AG04450 (cell line): ENCODE measurements at regions not wholly inside any gene's neighbourhood (a gene's known extent, or its start where the extent isn't known, plus 50 kb on each side); places are given as distances from the start of the nearest gene placed in this dataset.

Source experiments
- CTCF ChIA-PET: fragments of 300-600, 350-600 bp; formaldehyde crosslinking; extraction: SDS; loops from one replicate; lab custom pipeline; 2022; ENCODE audit warnings: antibody characterized with exemption, inconsistent platforms; lab: Charles Lee
- POLR2A ChIA-PET: fragments of 350-600 bp; formaldehyde crosslinking; extraction: SDS; loops from one replicate; lab custom pipeline; 2021; ENCODE audit warnings: antibody characterized with exemption, inconsistent platforms; lab: Yijun Ruan, JAX
- DNase-seq: peaks from one replicate; pipeline ENCODE4 v3.0.0-alpha.2; 2011; ENCODE audit warnings: low read depth, low spot score
- H3K27ac ChIP-seq: one replicate; pipeline ENCODE4 v1.5.1; 2012; ENCODE audit warnings: low read depth, low read length, control low read depth
- H3K27me3 ChIP-seq: one replicate; pipeline ENCODE4 v1.6.0; 2012; ENCODE audit warnings: low read length; ENCODE audit not compliant: control insufficient read depth, insufficient read depth
- H3K4me3 ChIP-seq: 2 replicates; pipeline ENCODE4 v1.5.1; 2011; ENCODE audit warnings: mild to moderate bottlenecking, low read depth, low read length, control low read depth
- H3K9me3 ChIP-seq: 2 replicates; pipeline ENCODE4 v1.5.1; 2012; ENCODE audit warnings: low read length; ENCODE audit not compliant: control insufficient read depth, insufficient read depth
- TF ChIP-seq, protein P1 (sequence below): IDR thresholded peaks from 2 replicates; pipeline ENCODE4 v1.5.1; 2011; ENCODE audit warnings: low read depth, low read length, control low read depth, inconsistent platforms

DNA sequence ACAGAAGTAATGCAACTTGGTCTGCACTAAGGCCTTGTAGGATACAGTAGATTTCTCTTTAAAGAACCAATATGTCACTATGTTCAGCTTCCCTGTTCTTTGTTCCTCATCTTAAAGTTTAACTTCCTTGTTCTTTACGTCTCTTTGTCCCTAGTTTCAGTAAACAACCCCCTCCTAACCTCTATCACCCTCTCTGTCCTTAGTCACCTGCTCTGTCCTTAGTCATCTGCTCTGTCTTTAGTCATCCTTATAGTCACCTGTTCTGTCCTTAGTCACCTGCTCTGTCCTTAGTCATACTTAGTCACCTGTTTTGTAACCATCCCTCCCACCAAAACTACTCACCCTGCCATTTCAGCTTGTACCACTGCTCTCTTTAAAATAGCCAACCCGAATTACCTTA, 144.6 kb upstream of the TMEM106B start:
- no peak for DNase-seq
- Histone ChIP-seq H3K9me3 (no peaks in the 10 kb centered on the region), H3K27me3 (no peaks in the 10 kb centered on the region), H3K4me3 (no peak overlapping the region), H3K27ac (no peak overlapping the region)
- CTCF ChIA-PET = interaction anchor here (1.0 to 3.8 kb wide), 3 partner anchors 163 to 258 kb away, joined by 3 to 26 read pairs (median 4); no protein-coding TSS in a partner anchor
- TF ChIP-seq, protein P1, sequence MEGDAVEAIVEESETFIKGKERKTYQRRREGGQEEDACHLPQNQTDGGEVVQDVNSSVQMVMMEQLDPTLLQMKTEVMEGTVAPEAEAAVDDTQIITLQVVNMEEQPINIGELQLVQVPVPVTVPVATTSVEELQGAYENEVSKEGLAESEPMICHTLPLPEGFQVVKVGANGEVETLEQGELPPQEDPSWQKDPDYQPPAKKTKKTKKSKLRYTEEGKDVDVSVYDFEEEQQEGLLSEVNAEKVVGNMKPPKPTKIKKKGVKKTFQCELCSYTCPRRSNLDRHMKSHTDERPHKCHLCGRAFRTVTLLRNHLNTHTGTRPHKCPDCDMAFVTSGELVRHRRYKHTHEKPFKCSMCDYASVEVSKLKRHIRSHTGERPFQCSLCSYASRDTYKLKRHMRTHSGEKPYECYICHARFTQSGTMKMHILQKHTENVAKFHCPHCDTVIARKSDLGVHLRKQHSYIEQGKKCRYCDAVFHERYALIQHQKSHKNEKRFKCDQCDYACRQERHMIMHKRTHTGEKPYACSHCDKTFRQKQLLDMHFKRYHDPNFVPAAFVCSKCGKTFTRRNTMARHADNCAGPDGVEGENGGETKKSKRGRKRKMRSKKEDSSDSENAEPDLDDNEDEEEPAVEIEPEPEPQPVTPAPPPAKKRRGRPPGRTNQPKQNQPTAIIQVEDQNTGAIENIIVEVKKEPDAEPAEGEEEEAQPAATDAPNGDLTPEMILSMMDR = no peak
- POLR2A ChIA-PET = no interaction called here

DNA sequence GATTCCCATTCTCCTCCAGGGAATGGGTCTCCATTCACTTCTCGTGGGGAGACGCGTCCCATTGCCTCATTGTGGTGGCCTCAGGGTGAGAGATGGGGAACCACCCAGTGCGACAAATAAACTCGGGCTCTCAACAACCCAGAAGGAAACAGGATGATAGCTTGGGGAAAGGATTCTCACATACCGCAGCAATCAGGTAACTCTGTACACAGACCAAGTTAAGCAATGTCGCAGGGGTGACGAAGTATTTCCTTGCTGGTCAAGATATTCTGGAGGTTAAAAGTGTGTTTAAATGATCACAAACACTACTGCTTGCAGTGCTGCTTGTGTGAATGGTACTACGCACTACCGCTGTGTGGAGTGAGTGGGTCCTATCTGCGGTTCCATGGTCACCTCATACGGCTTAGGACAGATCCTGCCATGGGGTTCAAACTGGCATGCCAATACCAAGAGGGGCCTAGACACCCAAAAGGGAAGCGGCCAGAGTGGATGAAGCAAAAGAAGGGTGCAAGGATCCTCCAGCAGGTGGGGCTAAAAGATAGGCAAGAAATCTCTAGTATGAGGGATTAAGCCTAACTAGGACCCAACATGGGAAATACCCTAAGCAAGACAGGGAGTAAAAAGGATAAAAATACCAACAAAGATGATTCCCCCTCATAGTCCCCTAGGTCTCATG, 143.8 kb upstream of the TMEM106B start:
- DNase-seq = peak; percentile 46
- H3K27me3 ChIP-seq = no peaks in the 10 kb centered on the region
- TF ChIP-seq, protein P1 = peak; percentile 91
- H3K9me3 ChIP-seq = no peaks in the 10 kb centered on the region
- no peak overlapping the region for H3K27ac ChIP-seq
- CTCF ChIA-PET = interaction anchor here (1.1 to 3.8 kb wide), 5 partner anchors 11 to 257 kb away, joined by 3 to 26 read pairs (median 3); no protein-coding TSS in a partner anchor
- no peak overlapping the region for H3K4me3 ChIP-seq
- POLR2A ChIA-PET = no interaction called here

DNA sequence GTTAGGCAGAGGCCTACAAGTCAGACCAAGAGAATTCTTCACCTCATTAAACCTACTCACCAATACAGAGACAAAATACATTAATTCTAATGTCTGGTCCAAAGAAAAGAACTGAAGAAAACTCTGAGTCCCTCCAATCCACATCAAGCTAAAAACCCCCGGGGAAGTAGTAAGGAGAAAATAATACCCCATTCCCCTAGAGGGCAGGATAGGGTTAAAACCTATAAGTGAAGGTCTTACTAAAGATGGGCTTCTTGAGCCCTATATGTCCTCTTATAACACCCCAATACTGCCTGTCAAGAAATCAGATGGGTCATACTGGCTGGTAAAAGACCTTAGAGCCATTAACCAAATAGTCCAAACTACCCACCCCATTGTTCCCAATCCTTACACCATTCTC, 141.3 kb upstream of the TMEM106B start:
- ChIA-PET POLR2A (no interaction called here), CTCF (interaction anchor here (0.9 to 3.1 kb wide), 3 partner anchors 175 to 420 kb away, joined by 3 to 24 read pairs (median 3); no protein-coding TSS in a partner anchor)
- Histone ChIP-seq H3K9me3 (no peaks in the 10 kb centered on the region), H3K27me3 (no peaks in the 10 kb centered on the region), H3K4me3 (no peak overlapping the region), H3K27ac (no peak overlapping the region)
- DNase-seq = no peak
- TF ChIP-seq, protein P1 = no peak

DNA sequence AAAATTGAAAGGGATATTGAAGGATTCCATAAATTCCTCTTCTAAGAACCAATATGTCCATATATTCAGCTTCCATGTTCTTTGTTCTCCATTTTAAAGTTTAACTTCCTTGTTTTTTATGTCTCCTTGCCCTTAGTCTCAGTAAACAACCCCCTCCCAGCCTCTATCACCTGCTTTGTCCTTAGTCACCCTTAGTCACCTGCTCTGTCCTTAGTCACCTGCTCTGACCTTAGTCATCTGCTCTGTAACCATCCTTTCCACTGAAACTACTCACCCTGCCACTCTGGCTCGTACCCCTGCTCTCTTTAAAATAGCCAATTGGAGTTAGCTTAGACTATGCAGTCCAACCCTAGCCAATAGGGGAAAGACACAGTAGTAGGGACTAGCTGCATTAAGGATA, 136.2 kb upstream of the TMEM106B start:
- Histone ChIP-seq H3K4me3 (no peak overlapping the region), H3K27ac (no peak overlapping the region), H3K9me3 (no peaks in the 10 kb centered on the region), H3K27me3 (no peaks in the 10 kb centered on the region)
- DNase-seq = no peak
- ChIA-PET CTCF (no interaction called here), POLR2A (no interaction called here)
- TF ChIP-seq, protein P1 = no peak

DNA sequence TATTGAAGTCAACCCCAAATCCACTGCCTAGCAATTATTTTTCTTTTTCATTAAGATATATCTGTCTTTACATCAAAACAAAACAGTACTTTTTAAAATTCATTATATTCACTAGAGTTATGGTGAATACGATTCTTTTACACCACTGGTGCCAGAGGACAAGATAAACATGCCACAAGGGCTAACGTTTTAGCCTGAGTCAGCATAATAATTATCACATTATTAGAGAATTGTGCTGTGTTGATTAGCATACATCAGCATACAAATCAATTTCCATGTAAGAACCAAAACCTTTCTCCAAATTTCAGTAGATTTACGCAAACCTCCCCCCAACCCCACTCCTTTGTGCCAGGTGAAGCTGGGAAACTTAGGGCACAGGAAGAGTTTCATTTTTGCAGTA, 131.1 kb upstream of the TMEM106B start:
- no peaks in the 10 kb centered on the region for H3K9me3 ChIP-seq
- H3K27ac ChIP-seq = no peak overlapping the region
- no peak for DNase-seq
- CTCF ChIA-PET = no interaction called here
- no peak overlapping the region for H3K4me3 ChIP-seq
- TF ChIP-seq, protein P1 = no peak
- H3K27me3 ChIP-seq = no peaks in the 10 kb centered on the region
- POLR2A ChIA-PET = no interaction called here
